ENCODE measurements at regions not wholly inside any gene's neighbourhood (a gene's known extent, or its start where the extent isn't known, plus 50 kb on each side); places are given as distances from the start of the nearest gene placed in this dataset.

DNA sequence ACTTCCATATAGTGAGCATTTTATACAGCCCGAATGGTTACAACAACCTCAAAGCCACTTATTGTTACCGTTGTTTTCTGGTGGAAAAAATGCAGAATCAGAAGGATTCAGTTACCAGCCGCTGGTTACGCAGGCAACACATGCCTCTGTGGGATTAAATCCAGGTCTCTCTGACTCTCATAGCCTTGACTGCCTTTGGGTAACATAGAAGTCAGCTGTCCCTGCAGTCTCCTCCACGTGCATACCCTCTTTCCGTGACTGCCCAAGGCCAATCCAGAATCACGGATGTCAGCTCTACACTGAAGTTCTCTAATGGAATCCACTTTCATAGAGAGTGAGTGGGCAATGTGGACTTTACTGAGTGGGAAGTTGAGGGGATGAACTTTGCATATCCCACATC, 189.5 kb upstream of the DNAJC19 start:
- intact Hi-C loops (cut with DNase I): no loop called here
- DNase-seq: no peak

DNA sequence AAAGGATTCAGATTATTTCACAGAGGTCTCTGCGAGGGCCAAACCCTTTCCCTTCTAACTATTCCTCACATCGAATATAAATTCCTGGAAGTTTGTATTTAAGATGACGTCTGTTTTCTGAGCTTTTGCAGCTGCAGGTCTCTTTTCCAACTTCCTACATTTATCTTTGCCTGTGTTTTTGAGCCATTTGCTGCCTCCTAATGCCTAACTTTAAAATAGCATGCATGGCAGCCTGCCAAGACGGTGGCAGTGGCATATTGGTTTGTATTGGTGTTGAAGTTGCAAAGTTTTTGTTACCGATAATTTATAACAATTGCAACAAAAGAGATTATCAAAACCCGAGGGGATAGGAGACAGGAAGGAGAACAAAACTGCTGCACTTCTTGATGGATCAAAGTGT, 187.1 kb upstream of the DNAJC19 start:
- peak; percentile 22 to 91 (median 70) for DNase-seq
- intact Hi-C loops (cut with DNase I): loop anchor here (2.0 kb wide), 1 partner anchor 374 kb away; no protein-coding TSS in a partner anchor

DNA sequence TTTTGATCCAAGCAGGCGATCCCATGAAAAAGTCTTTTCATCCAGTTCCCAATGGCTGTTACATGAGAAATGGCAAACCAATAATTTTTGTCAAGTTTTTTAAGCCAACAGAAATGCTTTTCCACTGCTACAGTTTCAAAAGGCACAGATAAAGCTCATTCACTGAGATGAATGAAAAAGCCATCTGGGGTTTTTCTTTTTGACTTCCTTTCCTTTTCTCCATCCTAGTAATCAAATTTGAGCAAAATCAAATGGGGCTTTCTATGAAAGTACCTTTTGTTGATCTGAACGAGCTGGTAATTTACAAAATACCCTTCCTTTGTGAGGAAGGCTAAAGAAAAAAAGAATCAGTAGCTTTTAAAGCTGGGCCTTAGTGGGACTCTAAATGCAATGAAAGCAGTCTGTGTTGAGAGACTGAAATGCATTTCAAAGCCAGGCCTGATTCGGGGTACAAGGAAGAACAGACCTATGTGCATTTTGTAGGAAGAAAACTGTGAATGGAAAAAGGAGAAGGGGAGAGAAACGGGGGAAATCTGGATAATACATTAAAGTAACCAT, 185.2 kb upstream of the DNAJC19 start:
- intact Hi-C loops (cut with DNase I): no loop called here
- DNase-seq: no peak

DNA sequence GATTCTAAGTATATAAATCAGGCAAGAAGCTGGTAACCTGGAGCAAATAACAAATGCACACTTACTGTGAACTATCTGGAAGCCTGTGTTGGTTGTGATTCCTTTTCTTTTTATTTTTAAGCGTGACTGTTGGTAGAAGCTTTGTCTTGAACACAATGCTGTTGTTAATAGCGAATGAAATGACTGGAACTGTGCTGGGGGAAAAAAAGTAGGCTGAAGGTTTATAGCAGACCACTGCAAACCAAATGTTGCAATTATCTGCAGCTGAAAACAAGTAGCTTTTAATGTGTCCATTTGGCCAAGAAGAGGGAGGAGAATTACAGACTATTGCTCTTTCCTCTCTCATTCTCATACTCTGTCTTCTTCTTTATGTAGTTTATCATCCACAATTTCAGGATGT, 184.5 kb upstream of the DNAJC19 start:
- no peak for DNase-seq
- intact Hi-C loops (cut with DNase I): no loop called here

- intact Hi-C loops (cut with DNase I): no loop called here
Observed at GRCh38 chr3:181173227-181173626, 183.7 kb upstream of the DNAJC19 start.

DNA sequence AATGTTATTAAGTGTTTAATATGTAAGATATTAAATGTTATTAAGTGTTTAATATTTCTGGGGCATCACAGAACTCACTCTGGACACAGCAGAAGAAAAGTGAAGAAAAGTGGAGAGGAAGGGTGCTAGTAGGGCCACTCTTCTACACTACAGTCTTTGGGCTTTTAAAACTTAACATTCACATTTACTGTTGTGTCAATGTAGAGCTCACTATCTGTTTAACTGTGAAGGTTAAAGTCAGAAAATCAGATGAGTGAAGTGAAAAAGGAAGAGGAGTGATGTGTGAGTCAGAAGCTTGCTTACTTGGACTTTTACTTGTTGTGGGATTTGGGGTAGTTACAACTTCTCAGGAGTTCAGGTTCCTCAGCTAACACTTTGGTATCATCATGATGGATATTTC, 145.3 kb upstream of the DNAJC19 start:
- intact Hi-C loops (cut with DNase I): no loop called here
- DNase-seq: no peak

More at GRCh38 chr3:181173227-181173626, 183.7 kb upstream of the DNAJC19 start:
- DNase-seq: no peak

DNA sequence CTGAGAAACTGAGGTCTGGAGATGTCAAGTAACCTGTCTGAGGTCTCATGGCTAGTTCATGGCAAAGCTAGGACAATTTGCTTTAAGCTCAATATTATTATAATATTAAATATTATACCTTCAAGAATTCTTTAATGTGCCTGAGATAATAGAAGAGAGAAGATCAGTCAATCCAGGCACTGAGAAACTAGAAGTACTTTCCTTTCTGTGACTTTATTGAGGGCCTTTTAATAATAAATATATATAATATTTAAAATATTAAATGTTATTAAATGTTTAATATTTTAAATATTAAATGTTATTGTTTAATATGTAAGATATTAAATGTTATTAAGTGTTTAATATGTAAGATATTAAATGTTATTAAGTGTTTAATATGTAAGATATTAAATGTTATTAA, 144.3 kb upstream of the DNAJC19 start:
- intact Hi-C loops (cut with DNase I): no loop called here

DNA sequence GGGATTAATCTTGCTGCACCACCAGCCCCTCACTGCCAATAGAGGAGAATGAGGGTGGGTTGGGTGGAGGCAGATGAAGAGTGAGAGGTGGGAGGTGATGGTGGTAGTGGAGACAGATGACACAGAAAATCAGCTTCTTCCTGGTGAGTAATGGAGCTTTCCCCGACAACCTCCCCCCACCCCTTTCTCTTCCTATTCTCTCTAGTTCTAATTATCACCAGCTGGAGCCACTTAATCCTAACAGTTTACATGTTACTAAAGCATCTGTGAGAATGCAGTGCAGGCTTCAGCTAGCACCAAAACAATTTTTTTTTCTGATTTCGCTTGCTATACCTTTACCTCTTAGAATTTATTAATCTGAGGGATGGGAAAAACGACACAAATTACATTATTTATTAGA, 116.1 kb upstream of the DNAJC19 start:
- intact Hi-C loops (cut with DNase I): no loop called here
- no peak for DNase-seq

More for the DNA sequence above, 144.3 kb upstream of the DNAJC19 start:
- DNase-seq: no peak

DNA sequence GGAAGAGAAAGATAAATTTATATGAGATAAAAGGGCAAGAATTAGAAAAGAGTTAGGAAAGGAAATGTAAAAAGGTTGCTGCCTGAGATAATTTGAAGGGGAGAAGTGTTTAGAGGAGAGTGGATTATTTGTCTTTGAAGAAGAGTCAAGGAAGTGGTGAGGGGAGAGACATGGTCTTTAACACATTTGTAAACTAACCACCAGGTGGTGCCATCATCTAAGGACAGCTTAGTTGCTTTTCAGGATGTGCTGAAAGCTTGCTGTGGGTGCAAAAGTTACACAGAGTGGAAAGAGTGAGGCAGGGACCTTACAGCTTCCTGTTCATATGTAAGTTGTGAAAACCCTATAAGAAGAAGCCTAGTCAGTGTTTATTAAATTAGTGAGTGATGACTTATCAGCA, 114.1 kb upstream of the DNAJC19 start:
- DNase-seq: no peak
- intact Hi-C loops (cut with DNase I): no loop called here

DNA sequence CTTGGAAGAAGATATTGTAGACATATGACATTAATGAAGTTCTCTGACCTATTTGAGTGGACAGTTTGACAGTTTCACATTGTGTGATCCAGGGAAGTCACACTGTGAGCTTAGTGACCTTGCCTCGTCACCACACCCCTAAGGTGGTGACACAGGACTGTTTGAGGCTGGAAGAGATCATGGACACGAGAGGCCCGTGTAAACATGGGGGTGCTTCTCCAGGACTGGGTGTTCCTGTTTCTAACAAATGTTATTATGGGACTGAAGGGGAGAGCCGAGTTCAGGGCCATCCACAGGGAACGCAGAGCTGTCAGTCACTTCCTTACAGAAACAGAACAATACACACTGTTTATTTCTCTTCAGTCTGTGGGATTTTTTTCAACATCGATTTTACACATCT, 96.5 kb upstream of the DNAJC19 start:
- no peak for DNase-seq
- intact Hi-C loops (cut with DNase I): no loop called here

- intact Hi-C loops (cut with DNase I): no loop called here
- no peak for DNase-seq
Observed at GRCh38 chr3:181081930-181082329, 92.4 kb upstream of the DNAJC19 start.

DNA sequence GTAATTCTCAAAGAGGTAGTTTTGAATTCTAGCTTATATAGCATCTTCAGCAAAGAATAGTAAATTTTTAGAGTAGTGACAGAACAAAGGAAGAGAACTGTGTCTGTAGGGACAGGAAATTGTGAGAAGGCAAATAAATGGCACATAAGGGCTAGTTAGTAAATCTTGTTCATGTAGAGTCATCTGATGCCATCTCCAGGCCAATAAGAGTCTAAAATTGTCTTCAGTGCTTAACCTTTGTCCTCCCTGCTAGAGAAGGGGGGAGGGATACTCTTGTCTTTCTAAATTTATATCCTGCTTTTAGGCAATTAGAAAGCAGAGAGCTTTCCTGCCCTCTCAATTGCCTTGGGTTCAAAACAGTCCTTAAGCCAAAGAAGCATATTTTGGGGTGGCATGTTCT, 87.0 kb upstream of the DNAJC19 start:
- intact Hi-C loops (cut with DNase I): no loop called here
- no peak for DNase-seq

DNA sequence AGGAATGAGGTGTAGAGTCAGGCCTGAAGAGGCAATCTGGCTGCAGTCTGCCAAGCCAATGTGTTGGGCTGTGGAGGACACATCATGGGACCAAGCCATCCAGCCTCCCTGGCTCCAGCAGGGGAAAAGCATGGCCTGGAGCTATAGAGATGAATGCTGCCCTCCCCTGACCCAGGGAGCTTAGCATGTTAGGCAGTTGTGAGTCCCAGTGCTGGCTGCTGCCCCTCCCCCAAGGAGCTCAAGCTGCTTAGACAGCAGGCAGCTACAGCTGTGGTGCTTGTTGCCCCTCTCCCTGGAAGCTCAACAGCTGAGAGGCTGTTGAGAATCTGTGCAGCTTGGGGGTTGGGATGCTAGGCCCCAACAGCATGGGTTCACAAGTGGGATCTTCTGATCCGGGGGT, 85.6 kb upstream of the DNAJC19 start:
- peak in 1 of 10 donors; percentile 45 for DNase-seq
- intact Hi-C loops (cut with DNase I): no loop called here

DNA sequence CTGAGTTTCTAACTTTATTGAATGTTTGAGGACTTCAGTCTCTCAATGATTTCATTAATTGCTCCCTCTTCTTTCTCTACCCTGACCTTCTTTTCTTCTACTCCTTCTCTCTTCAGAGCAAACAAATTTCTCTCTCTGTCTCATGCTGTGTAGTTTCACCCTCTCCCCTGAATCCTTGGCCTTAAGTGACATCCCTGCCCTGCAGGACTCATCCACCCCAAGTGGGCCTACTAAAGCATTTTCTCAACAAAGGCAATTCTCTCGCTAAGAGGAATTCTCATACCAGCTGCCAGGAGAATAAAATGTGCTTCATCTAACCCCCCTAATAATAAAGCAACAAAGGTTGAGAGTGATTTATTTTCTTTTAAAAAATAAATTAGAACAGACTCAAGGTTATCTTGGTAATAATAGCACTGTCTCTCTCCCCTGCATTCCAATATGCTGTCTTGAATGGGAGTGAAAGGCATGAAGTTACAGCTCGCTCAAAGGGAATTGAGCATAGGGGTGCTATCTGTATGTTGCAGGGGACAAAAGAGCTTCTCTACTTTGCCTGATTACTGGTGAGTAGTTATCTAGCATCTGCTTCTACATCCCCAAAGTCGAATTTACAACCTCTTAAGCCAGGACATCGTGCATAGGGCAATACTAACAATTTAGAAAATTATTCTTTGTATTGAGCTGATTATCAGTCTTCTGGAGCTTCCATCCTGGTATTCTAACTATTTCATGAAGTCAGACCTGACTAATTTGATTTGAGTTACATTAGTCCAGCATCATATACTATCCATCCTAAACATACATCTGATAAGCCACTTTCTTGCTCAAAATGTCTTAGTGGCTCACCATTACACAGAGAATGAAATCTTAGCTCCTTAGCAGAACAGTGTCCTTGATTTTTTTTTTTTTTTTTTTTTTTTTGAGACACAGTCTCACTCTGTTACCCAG, 76.9 kb upstream of the DNAJC19 start:
- no peak for DNase-seq

GRCh38 chr3:181056136-181056732, 66.7 kb upstream of the DNAJC19 start:
- intact Hi-C loops (cut with DNase I): no loop called here
- DNase-seq: no peak

More for the DNA sequence above, 76.9 kb upstream of the DNAJC19 start:
- intact Hi-C loops (cut with DNase I): no loop called here

DNA sequence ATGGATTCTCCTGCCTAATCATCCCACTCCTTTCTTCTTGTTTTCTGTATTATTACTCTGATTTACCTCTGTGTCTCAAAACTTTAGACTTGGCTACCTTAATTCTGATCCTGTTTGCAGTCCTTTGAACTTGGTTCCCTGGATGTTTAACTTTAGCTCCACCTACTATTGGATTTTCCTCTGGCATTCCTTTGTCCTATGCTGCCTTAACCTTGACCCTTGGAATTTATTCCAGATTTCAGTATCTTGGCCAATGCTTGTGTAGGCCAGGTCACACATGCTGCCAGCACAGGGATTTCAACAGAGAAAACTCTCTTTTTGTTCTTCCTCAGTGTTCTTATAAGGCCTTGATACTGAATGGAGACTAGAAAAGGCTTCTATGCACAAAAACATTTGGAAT, 65.0 kb upstream of the DNAJC19 start:
- intact Hi-C loops (cut with DNase I): no loop called here

DNA sequence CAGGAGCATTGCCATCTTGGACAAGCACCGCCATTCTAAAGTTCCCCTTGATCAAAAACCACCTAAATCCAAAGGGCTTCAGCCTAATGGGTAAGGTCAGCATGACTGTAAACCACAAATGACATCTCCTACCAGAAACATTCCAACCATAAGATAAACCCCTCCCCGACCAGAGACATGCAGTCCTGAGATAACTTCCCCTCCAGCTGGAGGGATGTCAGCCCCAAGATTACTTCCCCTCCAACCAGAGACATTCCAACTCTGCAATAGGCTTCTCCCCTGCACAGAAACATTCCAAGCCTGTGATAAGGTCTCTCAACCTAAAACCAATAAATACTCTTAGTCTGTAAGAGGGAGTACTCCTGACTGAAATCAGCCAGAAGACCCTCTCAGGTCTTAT, 62.7 kb upstream of the DNAJC19 start:
- DNase-seq: no peak
- intact Hi-C loops (cut with DNase I): no loop called here

More for the DNA sequence above, 65.0 kb upstream of the DNAJC19 start:
- DNase-seq: no peak

DNA sequence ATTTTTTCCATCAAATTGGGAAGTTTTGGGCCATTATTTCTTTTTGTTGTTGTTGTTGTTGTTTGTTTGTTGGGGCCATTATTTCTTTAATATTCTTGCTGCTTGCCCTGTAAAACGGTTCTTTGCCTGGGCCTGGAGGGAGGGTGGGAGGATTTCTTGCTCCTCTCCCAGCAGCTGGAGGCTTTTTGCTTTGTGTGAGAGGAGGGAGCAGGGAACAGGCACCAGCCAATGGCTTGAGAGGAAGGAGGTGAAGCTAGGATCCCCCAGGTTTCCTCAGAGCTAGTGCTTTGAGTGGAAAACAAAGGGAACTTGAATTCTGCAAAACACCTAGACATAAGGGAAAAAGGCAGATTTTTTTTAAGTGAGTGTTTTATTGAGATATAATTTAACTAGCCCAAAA, 61.2 kb upstream of the DNAJC19 start:
- DNase-seq: peak in 1 of 10 donors; percentile 28
- intact Hi-C loops (cut with DNase I): no loop called here

GRCh38 chr3:181040030-181040429, 50.5 kb upstream of the DNAJC19 start:
- intact Hi-C loops (cut with DNase I): no loop called here
- DNase-seq: no peak
